ENCODE measurements at regions not wholly inside any gene's neighbourhood (a gene's known extent, or its start where the extent isn't known, plus 50 kb on each side); places are given as distances from the start of the nearest gene placed in this dataset.

DNA sequence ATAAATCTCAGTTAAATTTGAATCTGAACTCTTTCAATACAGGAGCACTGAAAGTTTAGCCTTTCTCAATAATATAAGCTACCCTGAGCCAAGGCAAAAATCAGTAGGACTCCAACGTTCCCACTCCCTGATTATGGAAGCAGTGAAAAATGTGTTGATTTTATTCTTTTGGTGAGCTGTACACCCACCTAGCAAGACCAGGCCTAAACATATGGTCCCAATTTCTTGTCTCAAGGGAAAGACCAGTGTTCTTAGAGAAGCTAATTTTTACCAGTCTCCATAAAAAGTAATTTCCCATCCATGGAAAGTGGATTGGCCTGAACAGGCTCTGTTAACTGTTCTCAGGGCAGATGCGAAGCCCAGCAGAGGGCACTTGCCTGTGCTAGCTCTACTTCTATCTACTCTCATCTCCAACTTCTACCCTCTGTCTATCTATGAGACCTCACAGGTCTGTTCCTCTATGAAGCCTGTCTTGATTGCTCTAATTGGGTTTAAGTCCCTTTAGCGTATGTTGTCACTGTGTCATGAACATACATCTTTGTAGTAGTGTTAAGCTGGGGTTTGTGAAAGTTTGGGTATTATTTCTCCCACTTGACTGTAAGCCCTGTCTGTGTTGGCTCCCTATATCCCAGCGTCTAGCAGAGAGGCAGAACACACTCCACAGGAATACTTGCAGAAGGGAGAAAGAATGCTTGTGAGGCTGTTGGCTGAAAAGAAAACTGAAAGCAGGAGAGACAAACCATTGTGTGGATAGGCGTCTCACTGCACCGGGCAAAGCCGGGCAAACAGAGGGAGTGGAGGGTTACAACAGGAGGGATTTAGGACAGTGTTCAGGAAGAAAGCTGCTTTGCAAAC lies 167.1 kb upstream of the MAF start:
- peak; percentile 9 for TF ChIP-seq POLR2A (IDR thresholded peaks at IDR 0.05)
- peak; percentile 54 for TF ChIP-seq POLR2AphosphoS5 (IDR thresholded peaks at IDR 0.05)
